PC-9 (cell line): ENCODE measurements at regions not wholly inside any gene's neighbourhood (a gene's known extent, or its start where the extent isn't known, plus 50 kb on each side); places are given as distances from the start of the nearest gene placed in this dataset.
A peak's percentile ranks its signal among the peaks of the same experiment; 100 is the strongest.

Experiments used
- BruUV-seq: library from RNA; stranded (reverse); fragments of 400-500 nt; replicated peaks from 2 replicates; lab custom pipeline; 2021; lab: Mats Ljungman, UMichigan
- CTCF ChIA-PET: fragments of 300-600 bp; sonication (Branson Sonifier 250); formaldehyde crosslinking; loops from one replicate; lab custom pipeline; 2022; ENCODE audit warnings: antibody characterized with exemption; lab: Charles Lee
- POLR2A ChIA-PET: fragments of 300-600 bp; sonication (Branson Sonifier 250); formaldehyde crosslinking; loops from one replicate; lab custom pipeline; 2022; ENCODE audit warnings: antibody characterized with exemption; ENCODE audit not compliant: unreplicated experiment; lab: Charles Lee
- DNase-seq, 2 experiments: peaks; one replicate each; pipeline versions ENCODE4 v3.0.0 to v3.0.0-alpha.2; 2015 to 2022; ENCODE audit warnings: mixed read lengths in 1 of 2
- H2AFZ ChIP-seq: fragments of 200-600 bp; sonication (generic); 2 replicates; pipeline ENCODE4 v1.8.1; 2017; ENCODE audit warnings: antibody characterized with exemption
- H3F3A ChIP-seq: fragments of 200-600 bp; sonication (generic); 2 replicates; pipeline ENCODE4 v1.8.1; 2017; ENCODE audit warnings: antibody characterized with exemption, mild to moderate bottlenecking, low read depth; ENCODE audit not compliant: insufficient read depth
- H3K27ac ChIP-seq: fragments of 200-600 bp; sonication (generic); 2 replicates; pipeline ENCODE4 v1.6.1; 2016; ENCODE audit warnings: mixed run types
- H3K27me3 ChIP-seq: fragments of 200-600 bp; sonication (generic); 2 replicates; pipeline ENCODE4 v1.6.1; 2016; ENCODE audit warnings: low read depth, mixed run types; ENCODE audit not compliant: insufficient read depth
- H3K36me3 ChIP-seq: fragments of 200-600 bp; sonication (generic); 2 replicates; pipeline ENCODE4 v1.6.1; 2016; ENCODE audit warnings: low read depth, mixed run types
- H3K4me1 ChIP-seq: fragments of 200-600 bp; sonication (generic); replicated peaks from 2 replicates; pipeline ENCODE4 v1.6.1; 2016; ENCODE audit warnings: mixed run types; ENCODE audit not compliant: insufficient read depth
- H3K4me2 ChIP-seq: fragments of 200-600 bp; sonication (generic); 2 replicates; pipeline ENCODE4 v1.6.1; 2017; ENCODE audit warnings: mixed run types
- H3K4me3 ChIP-seq: fragments of 200-600 bp; sonication (generic); 2 replicates; pipeline ENCODE4 v1.6.1; 2016; ENCODE audit warnings: mixed run types
- H3K79me2 ChIP-seq: fragments of 200-600 bp; sonication (generic); 2 replicates; pipeline ENCODE4 v1.6.1; 2017; ENCODE audit warnings: low read depth, mixed run types
- H3K9me2 ChIP-seq: fragments of 200-600 bp; sonication (generic); 2 replicates; pipeline ENCODE4 v1.8.1; 2017; ENCODE audit warnings: mild to moderate bottlenecking; ENCODE audit not compliant: insufficient read depth
- H3K9me3 ChIP-seq: fragments of 200-600 bp; sonication (generic); 2 replicates; pipeline ENCODE4 v1.8.1; 2016; ENCODE audit warnings: low read depth; ENCODE audit not compliant: insufficient read depth
- H4K20me1 ChIP-seq: fragments of 200-600 bp; sonication (generic); 2 replicates; pipeline ENCODE4 v1.8.1; 2017; ENCODE audit not compliant: insufficient read depth
- CTCF ChIP-seq: fragments of 200-600 bp; sonication (generic); conservative IDR thresholded peaks from 2 replicates; pipeline ENCODE4 v1.6.1; 2017; ENCODE audit warnings: mixed run types, antibody characterized with exemption, mild to moderate bottlenecking, moderate library complexity
- EZH2 ChIP-seq: fragments of 200-600 bp; sonication (generic); IDR thresholded peaks from 2 replicates; pipeline ENCODE4 v1.8.0; 2017; ENCODE audit warnings: antibody characterized with exemption, low read depth
- intact Hi-C: fragments of 100-400 bp; cut with micrococcal nuclease; formaldehyde crosslinking; loops from one replicate; pipeline ENCODE4 v1.10.0; 2022; ENCODE audit not compliant: unreplicated experiment

- ChIA-PET POLR2A (no interaction called here), CTCF (no interaction called here)
- TF ChIP-seq EZH2 (no peak), CTCF (no peak)
- no peaks in the 10 kb centered on the region for H3K36me3 ChIP-seq
- H3K9me2 ChIP-seq: no peaks in the 10 kb centered on the region
- no peaks in the 10 kb centered on the region for H3F3A ChIP-seq
- DNase-seq: no peak
- no peaks in the 10 kb centered on the region for H3K79me2 ChIP-seq
- intact Hi-C loops: loop anchor here (10.0 kb wide), 1 partner anchor 206 kb away; no protein-coding TSS in a partner anchor
- no peaks in the 10 kb centered on the region for H3K9me3 ChIP-seq
- H3K4me1 ChIP-seq: no peaks in the 10 kb centered on the region
- no peak overlapping the region for H3K4me2 ChIP-seq
- no peak overlapping the region for H3K27ac ChIP-seq
- no peak overlapping the region for H3K4me3 ChIP-seq
- H3K27me3 ChIP-seq: no peaks in the 10 kb centered on the region
- H2AFZ ChIP-seq: no peak overlapping the region
- BruUV-seq: no TSS peak
- no peaks in the 10 kb centered on the region for H4K20me1 ChIP-seq
Observed at GRCh38 chr2:220890931-220891330, 681.2 kb downstream of the EPHA4 start.

- ChIA-PET CTCF (no interaction called here), POLR2A (interaction anchor here (0.5 to 0.6 kb wide), 2 partner anchors 52 to 261 kb away, joined by 4 read pairs; no protein-coding TSS in a partner anchor)
- TF ChIP-seq EZH2 (no peak), CTCF (no peak)
- Histone ChIP-seq H4K20me1 (no peaks in the 10 kb centered on the region), H3K4me3 (no peak overlapping the region), H3K27ac (no peak overlapping the region), H3K27me3 (no peaks in the 10 kb centered on the region), H3K9me2 (no peaks in the 10 kb centered on the region), H3K4me2 (no peak overlapping the region), H3K79me2 (no peaks in the 10 kb centered on the region), H3K9me3 (no peaks in the 10 kb centered on the region), H3F3A (no peaks in the 10 kb centered on the region), H2AFZ (no peak overlapping the region), H3K36me3 (no peaks in the 10 kb centered on the region), H3K4me1 (no peaks in the 10 kb centered on the region)
- no TSS peak for BruUV-seq
- DNase-seq: peak; percentile 3 to 64
- intact Hi-C loops: loop anchor here (10.0 kb wide), 1 partner anchor 207 kb away; no protein-coding TSS in a partner anchor
Observed at GRCh38 chr2:220891405-220891804, 680.7 kb downstream of the EPHA4 start.

- H3K27ac ChIP-seq: no peak overlapping the region
- H3K4me2 ChIP-seq: no peak overlapping the region
- TF ChIP-seq EZH2 (no peak), CTCF (no peak)
- intact Hi-C loops: loop anchor here (10.0 kb wide), 1 partner anchor 207 kb away; no protein-coding TSS in a partner anchor
- H3K4me3 ChIP-seq: no peak overlapping the region
- no peaks in the 10 kb centered on the region for H3F3A ChIP-seq
- H3K9me2 ChIP-seq: no peaks in the 10 kb centered on the region
- ChIA-PET POLR2A (interaction anchor here (0.5 to 0.6 kb wide), 2 partner anchors 52 to 262 kb away, joined by 4 read pairs; no protein-coding TSS in a partner anchor), CTCF (no interaction called here)
- no TSS peak for BruUV-seq
- no peaks in the 10 kb centered on the region for H3K27me3 ChIP-seq
- H3K9me3 ChIP-seq: no peaks in the 10 kb centered on the region
- H3K36me3 ChIP-seq: no peaks in the 10 kb centered on the region
- no peak overlapping the region for H2AFZ ChIP-seq
- DNase-seq: no peak
- no peaks in the 10 kb centered on the region for H3K4me1 ChIP-seq
- H4K20me1 ChIP-seq: no peaks in the 10 kb centered on the region
- no peaks in the 10 kb centered on the region for H3K79me2 ChIP-seq
Observed at GRCh38 chr2:220892018-220892634, 680.0 kb downstream of the EPHA4 start.
